ENCODE measurements at regions not wholly inside any gene's neighbourhood (a gene's known extent, or its start where the extent isn't known, plus 50 kb on each side); places are given as distances from the start of the nearest gene placed in this dataset.
"Not testable (repeated sequence)": the region's sequence is repeated elsewhere in the genome, so short reads cannot be mapped to it uniquely, and the experiment has no call there.

DNA sequence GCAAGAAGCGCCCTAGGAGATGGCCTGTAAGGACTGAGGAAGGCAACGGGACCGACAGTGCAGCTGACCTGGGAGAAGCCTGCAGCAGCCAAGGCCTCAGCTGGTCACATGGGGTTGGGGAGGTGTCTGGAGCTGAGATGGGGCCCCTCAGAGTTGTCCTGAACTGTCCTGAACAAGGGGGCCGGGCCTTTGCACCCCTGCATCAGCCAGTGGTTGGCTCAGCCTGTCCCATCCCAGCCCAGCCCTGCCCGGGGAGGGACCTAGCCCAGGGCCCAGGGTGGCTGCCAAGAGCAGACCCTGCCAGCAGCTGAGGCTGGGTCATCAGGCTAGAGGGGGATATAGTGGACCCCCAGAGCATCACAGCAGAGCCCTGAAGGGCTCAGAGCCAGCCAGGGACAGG lies 122.8 kb upstream of the PPP1R26 start:
- Mint-ChIP-seq H3K27me3 (peaks cover 4% of the 10 kb centered on the region), H3K9me3 (no peaks in the 10 kb centered on the region), H3K4me1 (peaks cover 20% of the 10 kb centered on the region), H3K36me3 (no peaks in the 10 kb centered on the region), H3K27ac (no peak overlapping the region), H3K4me3 (no peak overlapping the region)
- CTCF ChIA-PET: no interaction called here
- no peak for DNase-seq

DNA sequence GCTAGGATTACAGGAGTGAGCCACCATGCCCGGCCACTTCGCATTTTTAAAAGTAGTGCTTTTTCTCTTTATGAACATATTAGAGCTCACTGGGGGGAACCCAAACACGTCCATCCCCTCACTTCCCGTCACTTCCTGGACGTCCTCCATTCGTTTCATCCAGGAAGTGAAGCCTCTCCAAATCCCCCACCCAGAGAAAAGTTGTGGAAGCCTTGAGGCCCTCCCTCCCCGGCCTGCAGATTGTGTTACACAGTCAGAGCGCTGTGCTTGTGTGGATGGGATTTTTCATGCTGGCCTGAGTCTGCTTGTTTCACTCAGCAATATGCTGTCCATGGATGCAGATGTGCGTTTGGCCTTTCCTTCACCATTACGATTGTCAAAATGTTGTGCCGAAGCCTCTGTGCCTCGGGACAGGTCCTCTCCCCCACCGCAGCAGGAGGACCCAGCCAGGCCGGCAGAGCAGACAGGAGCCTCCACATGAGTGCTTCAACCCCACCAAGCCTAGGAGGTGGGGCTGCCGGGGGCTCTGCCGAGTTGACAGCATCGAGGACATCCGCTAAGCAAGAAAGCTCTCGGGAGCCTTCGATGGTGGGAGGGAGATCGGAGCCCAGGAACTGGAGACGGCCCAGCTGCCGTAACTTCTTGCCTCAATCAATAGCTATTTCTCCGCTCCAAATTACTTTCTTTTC lies 121.6 kb upstream of the PPP1R26 start:
- no peak overlapping the region for H3K4me3 Mint-ChIP-seq
- H3K27me3 Mint-ChIP-seq: peaks cover 12% of the 10 kb centered on the region
- CTCF ChIA-PET: no interaction called here
- DNase-seq: no peak
- H3K4me1 Mint-ChIP-seq: peaks cover 20% of the 10 kb centered on the region
- H3K36me3 Mint-ChIP-seq: no peaks in the 10 kb centered on the region
- peak overlapping the region; percentile 45 for H3K27ac Mint-ChIP-seq
- no peaks in the 10 kb centered on the region for H3K9me3 Mint-ChIP-seq

- Mint-ChIP-seq H3K27ac (peak overlapping the region; percentile 45), H3K9me3 (no peaks in the 10 kb centered on the region), H3K27me3 (peaks cover 8% of the 10 kb centered on the region), H3K36me3 (no peaks in the 10 kb centered on the region), H3K4me3 (no peak overlapping the region), H3K4me1 (peaks cover 20% of the 10 kb centered on the region)
- DNase-seq: no peak
- CTCF ChIA-PET: no interaction called here
Observed at GRCh38 chr9:135358552-135358940, 121.0 kb upstream of the PPP1R26 start.

GRCh38 chr9:135359764-135360163 lies 119.8 kb upstream of the PPP1R26 start:
- H3K27ac Mint-ChIP-seq: peak overlapping the region; percentile 83

GRCh38 chr9:135360617-135361016 lies 119.0 kb upstream of the PPP1R26 start:
- Mint-ChIP-seq H3K36me3 (no peaks in the 10 kb centered on the region), H3K27ac (peak overlapping the region; percentile 78), H3K9me3 (no peaks in the 10 kb centered on the region), H3K27me3 (peaks cover 7% of the 10 kb centered on the region), H3K4me3 (no peak overlapping the region), H3K4me1 (peaks cover 20% of the 10 kb centered on the region)
- DNase-seq: no peak
- CTCF ChIA-PET: no interaction called here

More at GRCh38 chr9:135359764-135360163, 119.8 kb upstream of the PPP1R26 start:
- H3K27me3 Mint-ChIP-seq: peaks cover 7% of the 10 kb centered on the region
- H3K9me3 Mint-ChIP-seq: no peaks in the 10 kb centered on the region
- H3K36me3 Mint-ChIP-seq: no peaks in the 10 kb centered on the region
- CTCF ChIA-PET: no interaction called here
- H3K4me1 Mint-ChIP-seq: peaks cover 20% of the 10 kb centered on the region
- H3K4me3 Mint-ChIP-seq: no peak overlapping the region
- peak; percentile 58 for DNase-seq

GRCh38 chr9:135361668-135362067 lies 117.9 kb upstream of the PPP1R26 start:
- CTCF ChIA-PET, H3K36me3 Mint-ChIP-seq, DNase-seq, H3K27me3 Mint-ChIP-seq, H3K4me3 Mint-ChIP-seq, H3K27ac Mint-ChIP-seq, H3K9me3 Mint-ChIP-seq: not testable (repeated sequence)
- peaks cover 20% of the 10 kb centered on the region for H3K4me1 Mint-ChIP-seq

DNA sequence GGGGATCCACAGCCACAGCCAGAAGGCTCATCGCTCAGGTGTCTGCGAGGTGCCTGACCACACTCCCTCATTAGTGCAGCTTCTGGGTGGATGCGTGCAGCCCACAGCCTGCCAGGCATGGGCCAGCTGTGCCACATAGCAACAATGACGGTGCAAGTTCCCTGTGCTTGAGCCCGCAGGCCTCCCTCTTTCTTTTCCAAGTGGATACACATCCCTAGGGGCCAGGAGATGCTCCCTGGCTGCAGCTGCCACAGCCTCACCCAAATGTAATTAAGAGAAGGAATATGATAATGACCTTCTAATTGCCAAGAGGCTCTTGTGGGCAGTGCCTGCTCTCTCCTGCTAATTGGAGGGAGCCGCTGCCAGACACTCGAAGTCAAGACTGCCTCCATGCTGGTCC lies 116.0 kb upstream of the PPP1R26 start:
- H3K27ac Mint-ChIP-seq: no peak overlapping the region
- H3K36me3 Mint-ChIP-seq: no peaks in the 10 kb centered on the region

DNA sequence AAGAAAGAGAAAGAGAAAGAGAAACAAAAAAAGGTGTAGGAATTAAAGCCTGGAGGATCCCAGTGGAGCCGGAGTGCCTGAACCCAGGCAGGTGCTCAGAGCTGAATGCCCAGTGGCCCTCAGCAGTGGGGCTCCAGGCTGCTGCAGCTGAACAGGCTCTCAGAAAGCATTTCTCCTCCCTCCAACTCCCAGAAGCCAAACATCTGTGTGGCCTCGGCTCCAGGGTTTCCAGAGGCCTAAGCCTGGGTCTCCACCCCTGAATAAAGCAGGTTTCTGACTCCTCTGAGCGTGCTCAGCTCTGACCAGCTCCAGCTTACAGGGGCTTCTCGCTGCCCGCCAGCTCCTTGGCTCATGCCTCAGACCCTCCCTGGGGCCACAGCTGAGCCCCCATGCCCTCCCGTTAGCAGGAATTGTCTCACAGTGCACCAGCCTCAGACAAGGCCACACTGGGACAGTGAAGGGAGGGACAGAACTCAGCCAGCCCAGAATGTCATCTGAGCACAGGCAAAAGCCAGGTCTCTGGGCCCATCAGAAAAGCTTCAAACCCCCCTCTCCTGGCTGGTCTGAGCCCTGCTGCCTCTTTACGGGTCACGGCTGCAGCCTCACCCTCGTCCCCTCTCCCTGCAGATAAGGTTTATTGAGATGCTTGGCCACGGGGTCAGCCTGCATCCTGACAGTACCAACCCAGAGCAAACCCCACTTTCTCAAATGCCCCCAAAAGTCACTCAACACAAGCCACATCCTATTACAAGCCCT lies 114.4 kb upstream of the PPP1R26 start:
- CTCF ChIA-PET: interaction anchor here (0.7 kb wide), 1 partner anchor 13 kb away, joined by 3 read pairs; no protein-coding TSS in a partner anchor
- no peak overlapping the region for H3K27ac Mint-ChIP-seq
- H3K27me3 Mint-ChIP-seq: peaks cover 7% of the 10 kb centered on the region

More for the DNA sequence above, 116.0 kb upstream of the PPP1R26 start:
- H3K4me1 Mint-ChIP-seq: peaks cover 20% of the 10 kb centered on the region
- H3K27me3 Mint-ChIP-seq: peaks cover 7% of the 10 kb centered on the region
- no peaks in the 10 kb centered on the region for H3K9me3 Mint-ChIP-seq
- no peak overlapping the region for H3K4me3 Mint-ChIP-seq
- CTCF ChIA-PET: no interaction called here
- DNase-seq: no peak

GRCh38 chr9:135366104-135366503 lies 113.5 kb upstream of the PPP1R26 start:
- CTCF ChIA-PET: no interaction called here
- no peaks in the 10 kb centered on the region for H3K36me3 Mint-ChIP-seq
- H3K9me3 Mint-ChIP-seq: no peaks in the 10 kb centered on the region
- H3K27me3 Mint-ChIP-seq: peaks cover 7% of the 10 kb centered on the region
- H3K4me3 Mint-ChIP-seq: no peak overlapping the region
- no peak for DNase-seq
- H3K4me1 Mint-ChIP-seq: no peaks in the 10 kb centered on the region
- H3K27ac Mint-ChIP-seq: no peak overlapping the region

More for the DNA sequence above, 114.4 kb upstream of the PPP1R26 start:
- DNase-seq: no peak
- Mint-ChIP-seq H3K9me3 (no peaks in the 10 kb centered on the region), H3K4me3 (no peak overlapping the region), H3K4me1 (peaks cover 6% of the 10 kb centered on the region), H3K36me3 (no peaks in the 10 kb centered on the region)

- H3K27me3 Mint-ChIP-seq: no peaks in the 10 kb centered on the region
- H3K4me3 Mint-ChIP-seq: no peak overlapping the region
- no peaks in the 10 kb centered on the region for H3K4me1 Mint-ChIP-seq
- no peak for DNase-seq
- H3K9me3 Mint-ChIP-seq: no peaks in the 10 kb centered on the region
- CTCF ChIA-PET: no interaction called here
- no peaks in the 10 kb centered on the region for H3K36me3 Mint-ChIP-seq
- no peak overlapping the region for H3K27ac Mint-ChIP-seq
Observed at GRCh38 chr9:135369412-135369990, 110.1 kb upstream of the PPP1R26 start.

GRCh38 chr9:135370411-135371375 lies 108.9 kb upstream of the PPP1R26 start:
- Mint-ChIP-seq H3K36me3 (no peaks in the 10 kb centered on the region), H3K27ac (no peak overlapping the region), H3K4me1 (no peaks in the 10 kb centered on the region), H3K4me3 (no peak overlapping the region), H3K9me3 (no peaks in the 10 kb centered on the region), H3K27me3 (no peaks in the 10 kb centered on the region)
- no peak for DNase-seq
- CTCF ChIA-PET: no interaction called here

DNA sequence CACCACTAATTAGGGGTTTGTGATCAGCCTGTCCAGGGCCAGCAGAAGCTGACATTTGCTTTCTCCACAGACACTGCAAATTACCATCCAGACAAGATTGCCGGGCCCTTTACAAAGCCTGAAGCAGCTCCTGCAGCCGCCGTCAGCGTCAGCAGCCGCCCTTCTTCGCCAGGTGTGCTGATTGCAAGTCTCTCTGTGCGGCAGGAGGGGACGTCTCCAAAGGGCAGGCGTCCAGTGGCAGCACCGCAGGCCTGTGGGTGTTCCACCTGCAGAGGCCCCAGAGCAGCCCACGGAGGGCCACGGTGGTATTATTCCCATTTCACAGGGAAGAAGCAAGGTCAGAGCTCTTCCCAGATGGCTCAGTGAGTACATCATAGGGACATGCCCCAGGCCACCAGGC lies 108.0 kb upstream of the PPP1R26 start:
- no peaks in the 10 kb centered on the region for H3K9me3 Mint-ChIP-seq
- no peaks in the 10 kb centered on the region for H3K4me1 Mint-ChIP-seq
- no peak for DNase-seq
- no peak overlapping the region for H3K27ac Mint-ChIP-seq
- no peaks in the 10 kb centered on the region for H3K27me3 Mint-ChIP-seq
- CTCF ChIA-PET: no interaction called here
- no peak overlapping the region for H3K4me3 Mint-ChIP-seq
- H3K36me3 Mint-ChIP-seq: no peaks in the 10 kb centered on the region

GRCh38 chr9:135372036-135372435 lies 107.5 kb upstream of the PPP1R26 start:
- H3K36me3 Mint-ChIP-seq: no peaks in the 10 kb centered on the region
- no peak overlapping the region for H3K27ac Mint-ChIP-seq
- DNase-seq: no peak
- no peaks in the 10 kb centered on the region for H3K27me3 Mint-ChIP-seq
- no peak overlapping the region for H3K4me3 Mint-ChIP-seq
- no peaks in the 10 kb centered on the region for H3K4me1 Mint-ChIP-seq
- H3K9me3 Mint-ChIP-seq: no peaks in the 10 kb centered on the region
- CTCF ChIA-PET: no interaction called here

DNA sequence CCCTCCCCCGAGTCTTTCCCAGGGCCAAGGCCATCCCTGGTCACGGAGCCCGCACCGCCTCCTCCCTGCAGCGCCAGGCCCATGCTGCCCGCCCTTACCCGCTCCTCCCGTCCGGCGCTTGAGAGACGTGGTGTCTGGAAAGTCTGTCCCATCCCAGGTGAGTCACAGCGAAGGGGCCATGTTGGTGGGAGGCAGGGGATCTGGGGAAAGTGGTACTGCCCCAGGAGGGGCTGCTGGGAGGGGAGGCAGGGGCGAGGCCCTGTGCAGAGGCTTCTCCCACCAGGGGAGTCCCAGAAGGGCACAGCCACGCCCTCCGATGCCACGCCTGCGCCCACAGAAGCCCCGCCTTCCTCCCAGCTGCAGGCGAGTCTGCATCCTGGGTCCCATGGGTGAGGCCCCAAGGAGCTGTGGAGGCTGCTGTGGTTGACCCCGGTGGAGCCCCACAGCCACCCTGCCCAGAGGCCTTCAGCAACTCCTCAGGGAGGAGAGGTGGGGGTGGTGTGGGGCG lies 107.0 kb upstream of the PPP1R26 start:
- no peaks in the 10 kb centered on the region for H3K36me3 Mint-ChIP-seq
- no peaks in the 10 kb centered on the region for H3K4me1 Mint-ChIP-seq
- no peak for DNase-seq
- H3K4me3 Mint-ChIP-seq: no peak overlapping the region
- CTCF ChIA-PET: no interaction called here
- H3K27ac Mint-ChIP-seq: no peak overlapping the region
- no peaks in the 10 kb centered on the region for H3K9me3 Mint-ChIP-seq
- H3K27me3 Mint-ChIP-seq: no peaks in the 10 kb centered on the region

Data from activated naive CD4-positive, alpha-beta T cell treated with anti-CD3 and anti-CD28 coated beads, Interleukin-2, amount 10 ng/mL, durations not matched to agents 7 days and 5 days (primary cell).